ENCODE measurements at regions not wholly inside any gene's neighbourhood (a gene's known extent, or its start where the extent isn't known, plus 50 kb on each side); places are given as distances from the start of the nearest gene placed in this dataset.

DNA sequence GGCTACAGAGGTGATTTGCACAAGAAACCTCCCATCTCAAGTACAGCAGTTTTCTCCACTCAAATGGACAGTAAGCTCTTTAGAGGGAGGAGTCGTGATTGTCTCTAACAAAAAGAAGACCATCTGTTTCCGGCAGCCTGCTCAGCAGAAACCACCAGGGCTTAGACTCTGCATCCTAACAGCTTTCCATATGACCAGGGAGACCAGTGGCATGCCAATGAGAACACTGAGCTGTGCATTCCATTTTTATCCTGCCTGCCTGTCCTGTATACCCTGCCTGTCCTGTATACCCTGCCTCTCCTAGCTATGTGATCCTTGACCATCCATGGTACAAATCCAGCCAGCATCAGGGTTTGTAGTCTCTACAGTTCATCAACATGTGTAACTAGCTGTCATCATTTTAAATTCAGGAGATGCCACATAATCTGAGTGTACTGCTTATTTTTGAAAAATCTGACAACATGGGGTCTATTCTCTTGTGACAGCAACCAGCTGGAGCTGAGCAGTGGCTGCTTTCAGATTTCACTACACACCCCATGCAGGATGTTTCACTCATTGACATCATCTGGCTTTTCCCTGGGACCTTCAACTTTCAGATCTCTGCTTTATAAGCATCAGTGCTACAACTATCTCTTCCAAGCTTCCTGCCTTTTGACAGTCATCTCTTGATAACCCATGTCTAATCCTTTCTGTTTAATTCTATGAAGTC lies 50.5 kb upstream of the POU2AF2 start:
- DNase-seq, result no peak

- no peak for DNase-seq
These were observed 51.5 kb upstream of the POU2AF2 start for GRCh38 chr11:111193924-111194490.

DNA sequence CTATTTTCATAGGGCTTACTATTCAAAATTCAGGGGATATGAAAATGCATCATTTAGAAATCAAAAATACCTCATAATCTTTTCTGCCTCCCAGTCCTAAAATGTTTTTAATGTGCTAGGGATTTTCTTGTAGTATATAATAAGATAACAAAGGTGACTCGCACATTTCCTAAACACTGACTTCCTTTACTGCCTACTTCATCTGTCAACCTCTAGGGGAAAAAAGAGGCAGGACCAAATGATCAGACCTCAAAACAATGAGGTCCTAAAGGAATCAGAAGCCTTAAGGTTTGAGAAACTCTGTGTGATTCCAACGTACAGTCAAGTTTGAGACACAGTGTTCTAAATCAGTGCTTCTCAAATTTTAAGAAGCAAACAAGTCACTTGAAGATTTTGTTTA lies 56.1 kb upstream of the POU2AF2 start:
- DNase-seq, result no peak

DNA sequence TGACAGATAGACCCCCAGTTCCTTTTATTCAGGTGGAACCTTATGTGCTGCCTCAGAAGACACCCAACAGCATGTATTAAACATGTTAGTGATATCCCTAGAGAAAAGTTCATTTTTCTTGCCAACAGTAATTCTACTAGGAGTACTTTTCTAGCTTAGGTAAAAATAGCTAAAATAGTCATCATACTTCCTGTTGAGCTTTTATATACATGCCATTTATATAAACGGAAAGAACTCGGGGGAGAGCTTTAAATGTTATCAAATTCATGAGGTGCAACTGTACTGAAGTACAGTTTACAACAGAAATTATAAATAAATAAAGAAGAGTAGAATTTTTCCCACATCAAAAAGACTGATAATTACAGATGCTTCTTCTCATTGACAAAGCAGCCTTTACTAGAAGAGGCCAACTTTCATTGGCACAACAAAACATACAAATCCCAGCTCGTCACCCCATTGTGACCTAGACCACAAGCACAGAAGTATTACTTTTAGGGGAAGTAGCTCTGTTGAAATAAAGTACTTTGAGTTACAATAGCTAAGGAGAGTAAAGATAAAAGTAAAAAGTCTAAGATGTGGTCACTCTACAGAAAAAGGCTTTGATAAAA lies 59.1 kb upstream of the POU2AF2 start:
- peak; percentile 74 for DNase-seq

- DNase-seq, result peak; percentile 23
These were observed 60.3 kb upstream of the POU2AF2 start for GRCh38 chr11:111185266-111185665.

DNA sequence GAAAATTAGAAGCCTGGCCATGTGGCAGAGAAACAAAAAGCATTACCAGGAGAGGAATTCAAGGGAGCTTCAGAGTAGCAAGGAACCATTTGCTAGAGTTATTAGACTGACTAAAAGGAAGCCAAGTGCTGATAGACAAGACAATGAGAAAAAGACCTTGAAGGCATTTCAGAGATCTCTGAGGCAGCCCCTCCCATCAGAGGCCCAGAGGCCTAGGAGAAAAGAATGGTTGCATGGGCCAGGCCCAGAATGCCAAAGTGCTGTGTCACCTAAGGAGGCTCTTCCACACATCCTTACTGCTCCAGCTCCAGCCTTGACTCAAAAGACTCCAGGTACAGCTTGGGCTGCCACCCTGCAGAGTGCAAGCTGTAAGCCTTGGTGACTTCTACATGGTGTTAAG lies 61.8 kb upstream of the POU2AF2 start:
- DNase-seq, result no peak

DNA sequence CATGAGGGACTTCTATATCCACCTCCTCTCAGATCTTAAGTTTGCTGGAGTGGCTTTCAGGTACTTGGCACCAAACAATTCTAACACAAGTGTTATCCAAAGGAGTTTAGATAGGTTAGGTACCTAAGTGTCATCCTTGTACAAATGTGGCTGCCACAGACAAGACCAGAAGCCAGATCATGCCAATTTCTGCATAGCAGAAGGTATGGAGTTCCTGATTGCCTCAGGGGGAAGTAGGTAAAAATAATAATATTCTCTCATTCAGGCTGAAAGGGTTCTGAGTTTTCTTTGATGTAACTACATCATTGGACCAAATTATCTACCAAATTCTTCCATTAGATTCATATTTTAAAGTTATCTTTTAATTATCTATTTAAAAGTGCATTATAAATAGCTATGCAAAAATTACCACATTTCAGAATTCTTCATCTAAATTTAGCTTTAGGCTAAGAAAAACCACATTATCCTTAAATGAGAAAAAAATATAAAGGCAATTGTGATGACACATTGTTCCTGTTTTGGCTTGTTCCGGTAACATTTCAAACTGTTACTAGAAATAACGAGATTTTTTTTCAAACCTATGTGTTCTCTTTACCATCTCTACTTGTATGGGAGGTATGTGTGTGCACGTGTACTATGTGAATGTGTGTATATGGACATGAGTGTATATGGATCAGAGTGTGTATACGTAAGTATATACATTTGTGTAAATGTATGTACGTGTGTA lies 66.2 kb upstream of the POU2AF2 start:
- DNase-seq, result peak; percentile 74

GRCh38 chr11:111177037-111177871 lies 68.3 kb upstream of the POU2AF2 start:
- peak; percentile 88 for DNase-seq

- DNase-seq, result peak; percentile 11
These were observed 68.9 kb upstream of the POU2AF2 start for GRCh38 chr11:111176603-111177002.

DNA sequence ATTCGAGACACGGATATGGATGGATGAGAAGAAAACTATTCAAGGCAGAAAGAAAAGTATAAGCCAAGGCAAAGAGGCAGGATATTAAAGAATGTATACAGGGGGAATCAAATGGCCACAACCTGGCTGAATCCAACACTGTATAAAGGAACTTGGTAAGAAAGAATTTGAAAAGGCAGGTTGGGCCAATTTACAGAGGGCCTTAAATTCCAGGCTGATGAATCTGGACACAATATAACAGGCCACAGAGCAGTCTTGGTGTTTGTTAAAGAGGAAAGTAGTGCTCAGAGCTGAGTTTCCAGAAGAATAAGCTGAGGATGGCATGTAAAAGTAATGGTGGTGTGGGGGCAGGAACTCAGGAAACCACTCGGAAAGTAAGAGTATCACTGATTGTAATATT lies 72.3 kb upstream of the POU2AF2 start:
- DNase-seq, result no peak

DNA sequence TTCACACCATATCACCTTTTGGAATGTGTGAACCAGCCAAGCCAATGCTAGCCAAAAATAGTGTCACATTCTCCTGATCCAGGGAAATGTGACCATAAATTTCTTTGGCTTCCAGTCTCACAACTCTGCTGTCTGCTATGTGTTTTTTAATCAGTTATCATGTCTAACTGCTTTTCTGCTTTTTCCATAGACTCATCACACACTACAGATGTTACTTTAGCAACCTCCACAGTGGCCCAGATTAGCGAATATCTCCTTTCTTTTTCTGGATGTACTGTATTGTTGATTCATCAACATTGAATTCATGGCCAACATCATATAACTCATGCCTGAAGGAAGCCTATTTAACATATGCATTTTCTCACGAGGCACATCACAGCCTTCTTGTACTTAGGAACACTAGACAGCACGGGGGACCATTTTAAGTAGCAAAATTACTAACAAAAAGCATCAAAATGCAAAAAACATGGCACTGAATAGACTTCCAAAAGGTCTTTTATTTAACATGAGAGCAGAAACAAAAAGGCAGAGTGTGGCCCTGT lies 73.1 kb upstream of the POU2AF2 start:
- no peak for DNase-seq

DNA sequence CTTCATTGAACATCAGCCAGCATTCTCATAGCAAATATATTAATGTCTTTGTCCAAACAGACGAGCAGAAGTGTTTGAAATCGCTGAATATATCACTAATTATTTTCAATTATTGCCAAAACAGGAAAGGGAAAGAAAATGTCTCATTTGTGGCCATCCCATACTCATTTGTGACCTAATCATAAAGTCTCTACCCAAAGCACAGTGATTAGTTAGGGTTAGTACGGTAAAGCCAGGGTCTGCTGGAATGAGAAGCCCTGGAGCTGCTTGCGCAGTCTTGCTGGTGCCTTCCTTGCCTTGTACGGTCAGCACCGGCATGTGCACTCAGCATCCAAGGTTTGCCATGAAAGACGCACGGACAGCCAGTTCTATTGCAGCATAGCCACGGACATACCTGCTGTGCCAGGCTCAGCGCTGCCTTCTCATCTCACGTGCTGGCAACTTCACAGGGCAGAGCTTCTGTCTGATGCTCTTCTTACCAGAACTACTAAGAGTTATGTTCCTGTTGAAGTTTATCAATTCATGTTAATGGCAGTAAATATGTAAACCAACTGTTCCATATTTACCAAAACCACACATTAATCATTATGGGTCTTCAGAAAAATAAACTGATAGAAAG lies 74.7 kb upstream of the POU2AF2 start:
- no peak for DNase-seq

- no peak for DNase-seq
These were observed 76.2 kb upstream of the POU2AF2 start for GRCh38 chr11:111169367-111169766.

DNA sequence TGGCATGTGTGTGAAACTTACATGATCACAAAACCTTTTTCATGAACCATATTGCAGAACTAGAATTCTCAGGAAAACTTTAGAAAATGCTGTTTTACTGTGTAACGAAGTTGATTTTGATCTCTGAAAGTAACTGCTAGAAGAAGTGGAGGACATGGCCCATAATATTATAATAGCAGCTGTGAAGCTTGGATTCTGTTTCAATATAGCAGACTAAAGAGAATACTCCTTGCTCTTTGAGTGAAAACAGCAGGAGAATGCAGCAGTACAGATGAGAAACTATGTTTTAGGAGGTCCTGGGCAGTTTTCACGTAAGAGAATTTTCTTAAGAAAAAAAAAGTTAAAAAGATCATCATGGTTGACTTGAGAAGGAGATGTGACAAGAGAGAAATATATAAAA lies 76.7 kb upstream of the POU2AF2 start:
- no peak for DNase-seq

DNA sequence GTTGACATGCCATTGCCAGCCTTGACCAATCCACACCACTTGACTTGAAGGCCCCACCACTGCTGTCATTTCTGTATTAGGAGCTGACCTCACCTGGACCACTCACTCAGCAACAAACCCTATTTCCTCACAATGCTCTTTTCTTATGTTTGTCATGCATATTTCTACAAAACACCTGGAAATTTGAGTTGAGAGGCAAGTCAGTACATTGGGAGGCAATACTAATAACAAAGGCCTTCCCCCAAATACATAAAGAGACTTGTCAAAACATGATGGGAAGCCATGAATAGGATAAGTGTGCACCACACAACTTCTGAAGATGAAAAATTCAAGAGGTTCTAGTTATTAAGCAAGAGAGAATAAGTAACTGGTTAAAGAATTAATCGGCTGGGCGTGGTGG lies 77.9 kb upstream of the POU2AF2 start:
- no peak for DNase-seq

DNA sequence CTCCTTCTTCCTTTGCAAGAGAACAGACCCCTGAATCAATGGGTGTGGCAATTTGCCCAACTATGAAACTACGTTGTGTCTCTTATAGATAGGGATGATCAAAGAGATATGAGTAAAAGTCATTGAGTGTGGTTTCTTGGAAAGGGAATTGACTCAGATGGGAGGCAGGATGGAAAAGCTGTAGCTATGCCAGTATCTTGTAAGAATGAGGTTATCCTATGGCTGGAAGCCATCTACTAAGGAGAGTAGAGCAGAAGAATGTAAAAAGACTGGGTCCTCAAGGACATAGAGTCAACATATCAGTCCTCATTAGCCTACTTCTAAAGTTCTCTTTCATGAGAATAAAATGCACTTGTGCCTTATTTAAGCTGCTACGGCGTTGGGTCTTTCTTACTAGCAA lies 78.9 kb upstream of the POU2AF2 start:
- DNase-seq, result no peak

GRCh38 chr11:111162305-111162704 lies 83.2 kb upstream of the POU2AF2 start:
- DNase-seq, result no peak

DNA sequence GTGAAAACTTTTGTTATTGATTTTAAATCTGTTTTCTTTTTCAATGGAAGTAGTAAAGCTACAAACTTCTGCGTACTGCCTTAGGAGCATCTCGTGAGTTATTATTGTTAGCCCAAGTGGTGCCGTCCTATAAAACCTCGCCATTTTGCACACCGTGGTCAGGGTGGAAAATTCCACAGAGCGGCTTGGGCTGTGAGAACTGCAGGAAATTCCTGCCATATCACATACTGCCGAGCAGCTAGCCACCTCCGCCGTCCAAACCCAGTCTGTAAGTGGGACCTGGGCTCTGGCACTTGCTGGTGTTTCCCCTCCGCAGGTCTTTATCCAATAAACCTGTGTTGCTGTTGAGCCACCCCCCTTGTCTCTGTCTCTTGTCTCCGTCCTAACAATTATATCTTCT lies 88.0 kb upstream of the POU2AF2 start:
- no peak for DNase-seq

GRCh38 chr11:111155021-111155420 lies 90.5 kb upstream of the POU2AF2 start:
- DNase-seq, result no peak

DNA sequence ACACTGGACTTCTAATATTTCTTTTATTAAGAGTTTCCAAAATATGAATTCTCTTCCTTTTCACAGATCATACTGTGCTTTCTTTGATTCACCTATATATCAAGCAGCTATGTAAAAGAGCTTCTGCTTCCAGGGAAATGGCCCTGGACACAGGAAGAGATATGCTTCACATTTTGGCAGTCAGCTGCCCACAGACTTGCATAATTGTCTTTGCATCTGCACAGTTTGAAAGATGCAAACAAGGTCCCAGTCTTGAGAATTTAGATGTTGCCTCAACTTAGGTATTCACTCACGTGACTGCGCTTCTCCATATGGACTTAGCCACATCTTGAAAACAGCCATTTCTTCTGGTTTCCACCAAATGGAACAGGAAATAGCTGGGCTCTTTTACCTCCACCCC lies 92.3 kb upstream of the POU2AF2 start:
- DNase-seq, result no peak

- peak; percentile 20 for DNase-seq
These were observed 96.6 kb upstream of the POU2AF2 start for GRCh38 chr11:111148953-111149352.

DNA sequence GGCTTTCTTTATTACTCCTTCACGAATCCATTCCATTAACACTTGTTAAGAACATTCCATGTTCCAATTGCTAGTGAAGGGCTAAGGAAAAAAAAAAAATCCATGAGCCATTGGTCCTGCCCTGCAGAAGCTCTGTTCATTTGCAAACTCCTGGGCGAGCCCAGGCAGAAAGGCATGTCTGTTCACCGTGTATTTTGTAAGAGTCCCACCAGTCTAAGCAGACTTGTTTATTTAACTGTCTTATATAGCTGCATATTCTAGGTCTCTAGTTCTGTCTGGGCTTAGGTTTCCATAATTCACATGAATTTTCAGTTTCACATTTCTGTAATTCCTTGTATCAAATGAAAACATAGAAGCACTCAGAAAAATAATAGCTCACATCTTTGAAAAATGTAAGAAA lies 97.4 kb upstream of the POU2AF2 start:
- DNase-seq, result no peak

All from MV-4-11 (cell line).